Fibroblast of mammary gland (primary cell): ENCODE measurements at regions not wholly inside any gene's neighbourhood (a gene's known extent, or its start where the extent isn't known, plus 50 kb on each side); places are given as distances from the start of the nearest gene placed in this dataset.

Experiments used
- DNase-seq: peaks from one replicate; pipeline ENCODE4 v3.0.0-alpha.2; 2010; ENCODE audit warnings: low read depth
- H3K4me3 ChIP-seq: 2 replicates; pipeline ENCODE4 v1.5.1; 2011; ENCODE audit warnings: low read depth, mild to moderate bottlenecking, low read length, moderate library complexity; ENCODE audit not compliant: control insufficient read depth
- CTCF ChIP-seq: conservative IDR thresholded peaks from 2 replicates; pipeline ENCODE4 v1.5.1; 2011; ENCODE audit warnings: low read depth, low read length, inconsistent platforms; ENCODE audit not compliant: control insufficient read depth, insufficient read depth

GRCh38 chr17:77405867-77406732 lies 265.3 kb downstream of the SEC14L1 start:
- TF ChIP-seq CTCF: no peak
- H3K4me3 ChIP-seq: no peak overlapping the region
- DNase-seq: no peak

DNA sequence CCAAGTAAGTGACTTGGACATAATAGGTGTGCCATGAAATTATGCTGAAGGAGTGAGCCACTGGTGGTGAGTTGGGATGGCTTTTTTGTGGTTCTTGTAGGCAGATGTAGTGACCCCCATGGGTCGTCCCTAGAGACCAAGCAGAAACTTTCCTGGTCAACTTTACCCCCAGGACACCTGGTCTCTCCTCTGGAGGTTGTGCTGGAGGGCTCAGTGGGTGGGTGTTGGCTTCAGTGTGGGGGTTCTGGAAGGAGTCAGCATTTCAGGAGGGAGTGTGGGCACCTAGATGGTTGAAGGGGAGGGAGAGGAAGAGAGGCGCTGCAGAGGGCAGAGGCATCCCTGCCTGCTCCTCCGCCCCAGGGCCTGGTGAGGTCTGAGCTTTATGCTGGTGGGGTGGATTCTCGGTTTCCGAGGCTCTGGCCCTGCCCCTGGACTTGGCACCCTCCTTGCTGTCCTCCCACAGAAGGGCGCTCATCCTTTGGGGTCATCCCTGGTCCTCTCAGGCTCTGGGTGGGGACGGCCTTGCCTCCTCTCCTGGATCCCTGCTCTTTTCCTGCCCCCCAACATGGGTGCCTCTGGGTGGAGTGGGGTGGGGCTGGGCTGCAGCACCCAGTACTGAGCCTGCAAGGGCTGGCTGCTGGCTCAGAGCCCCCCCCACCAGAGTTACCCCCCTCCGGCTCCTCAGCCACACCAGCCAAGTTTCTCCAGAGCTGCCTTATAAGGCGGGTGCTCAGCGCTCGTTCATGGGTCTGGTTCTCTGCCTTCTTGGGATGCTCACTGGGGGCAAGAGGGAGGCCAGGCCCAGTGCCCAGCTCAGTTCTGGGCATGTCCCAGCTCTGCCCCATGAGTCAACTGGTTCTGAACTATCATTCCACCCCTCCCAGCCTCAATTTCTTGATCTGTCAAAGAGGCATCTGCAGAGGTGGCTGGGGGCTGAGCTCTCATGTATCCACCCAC lies 266.8 kb downstream of the SEC14L1 start:
- no peak overlapping the region for H3K4me3 ChIP-seq
- DNase-seq: no peak
- no peak for TF ChIP-seq CTCF

DNA sequence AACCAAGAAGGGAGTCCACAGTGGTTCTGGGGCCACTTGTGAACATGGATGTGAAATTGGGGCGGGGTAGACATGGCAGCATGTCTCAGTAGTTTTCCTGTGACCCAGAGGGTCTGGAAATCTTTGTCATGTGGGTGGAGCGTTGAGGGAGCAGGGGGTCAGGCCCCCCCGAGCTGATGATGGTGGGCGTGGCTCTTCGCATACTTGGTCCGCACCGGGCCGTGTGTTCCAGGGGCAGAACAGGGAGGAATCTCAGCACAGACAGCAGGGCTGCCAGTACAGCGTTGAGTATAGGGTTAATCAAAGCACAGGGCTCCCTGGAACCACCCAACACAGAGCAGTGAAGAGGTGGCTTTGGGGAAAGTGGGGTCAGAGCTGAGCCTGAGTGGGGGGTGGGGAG lies 267.5 kb downstream of the SEC14L1 start:
- TF ChIP-seq CTCF: no peak
- no peak for DNase-seq
- H3K4me3 ChIP-seq: no peak overlapping the region

DNA sequence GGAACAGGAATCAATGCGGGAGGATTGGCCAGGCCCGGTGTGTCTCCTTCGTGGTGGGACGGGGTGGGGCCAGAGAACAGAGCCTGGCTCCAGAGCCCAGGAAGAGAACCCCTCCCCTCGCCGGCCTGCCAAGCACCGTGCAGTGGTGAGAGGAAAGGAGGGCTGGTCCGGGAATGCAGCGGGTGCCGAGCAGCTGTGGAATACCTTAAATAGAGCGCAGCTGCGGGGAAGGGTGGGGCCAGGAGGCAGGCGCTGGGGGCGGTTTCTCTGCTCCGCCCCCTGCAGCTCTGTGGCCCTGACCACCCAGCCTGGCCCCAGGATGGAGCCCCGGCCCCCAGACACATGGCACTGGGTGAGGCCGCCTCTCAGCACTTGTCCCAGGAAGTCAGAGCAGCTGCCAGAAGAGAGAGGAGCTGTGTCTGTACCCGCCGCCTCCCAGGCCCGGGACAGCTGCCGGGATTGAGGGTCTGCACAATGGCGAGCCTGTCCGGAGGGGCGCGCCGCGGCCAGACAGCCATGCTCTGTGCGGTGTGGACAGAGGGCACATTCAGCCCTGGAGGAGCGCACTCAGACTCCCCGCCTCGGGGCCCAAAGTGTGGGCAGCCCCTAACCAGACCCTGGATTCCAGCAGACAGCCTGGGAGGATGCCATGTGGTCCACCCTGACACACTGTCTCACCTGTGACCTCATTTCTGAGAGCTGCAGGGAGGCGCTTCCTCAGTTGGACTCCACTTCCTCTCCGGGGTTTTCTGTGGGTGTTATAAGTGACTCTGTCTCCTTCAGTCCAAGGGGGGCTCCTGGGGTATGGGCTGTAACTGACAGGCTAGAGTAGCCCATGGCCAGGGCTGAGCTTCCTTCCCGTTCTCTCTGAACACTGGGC lies 268.8 kb downstream of the SEC14L1 start:
- no peak overlapping the region for H3K4me3 ChIP-seq
- TF ChIP-seq CTCF: no peak
- peak; percentile 68 for DNase-seq

GRCh38 chr17:77410470-77410869 lies 269.7 kb downstream of the SEC14L1 start:
- TF ChIP-seq CTCF: no peak
- no peak overlapping the region for H3K4me3 ChIP-seq
- DNase-seq: no peak
